Tibial artery (tissue), 4 donors: ENCODE measurements at regions not wholly inside any gene's neighbourhood (a gene's known extent, or its start where the extent isn't known, plus 50 kb on each side); places are given as distances from the start of the nearest gene placed in this dataset.
"Not testable (repeated sequence)": the region's sequence is repeated elsewhere in the genome, so short reads cannot be mapped to it uniquely, and the experiment has no call there.

ENCODE experiments used
- DNase-seq, 2 donors: peaks; one replicate each; pipeline ENCODE4 v3.0.0-alpha.2; 2019
- H3K27ac ChIP-seq, 2 donors: fragments of 200-600 bp; sonication (generic) in 1 of 2; 1 replicate in 1 of 2; 2 replicates in 1 of 2; pipeline ENCODE4 v1.5.1; 2018 to 2019; ENCODE audit warnings: mild to moderate bottlenecking in 1 of 2
- H3K27me3 ChIP-seq, 2 donors: fragments of 200-600 bp; sonication (generic) in 1 of 2; one replicate each; pipeline versions ENCODE4 v1.5.1 to v1.6.0; 2016 to 2019
- H3K36me3 ChIP-seq, 3 donors: fragments of 200-600 bp; sonication (generic) in 2 of 3; one replicate each; pipeline ENCODE4 v1.5.1; 2016 to 2019; ENCODE audit warnings: mild to moderate bottlenecking in 2 of 3
- H3K4me1 ChIP-seq, 4 donors: fragments of 200-600 bp; sonication (generic) in 2 of 4; 1 replicate in 3 of 4; 2 replicates in 1 of 4; pipeline ENCODE4 v1.5.1; 2016 to 2019
- H3K4me3 ChIP-seq, 2 donors: fragments of 200-600 bp; sonication (generic) in 1 of 2; 1 replicate in 1 of 2; 2 replicates in 1 of 2; pipeline ENCODE4 v1.5.1; 2018 to 2019; ENCODE audit warnings: mild to moderate bottlenecking in 2 of 2
- H3K9me3 ChIP-seq, 3 donors: fragments of 200-600 bp; sonication (generic) in 1 of 3; one replicate each; pipeline ENCODE4 v1.5.1; 2016 to 2019
- CTCF ChIP-seq, 2 experiments: fragments of 200-600 bp in 1 of 2; fragments of 450-650 bp in 1 of 2; IDR thresholded peaks; one replicate each; pipeline ENCODE4 v1.5.1; 2017 to 2019; ENCODE audit warnings: antibody characterized with exemption in 2 of 2, mild to moderate bottlenecking in 1 of 2, moderate library complexity in 1 of 2
- intact Hi-C: fragments of 100-400 bp; cut with DNase I; formaldehyde crosslinking; loops from one replicate; pipeline ENCODE4 v1.15.0; 2023; ENCODE audit warnings: low total_unique reads

- intact Hi-C loops = no loop called here
- Histone ChIP-seq H3K27me3 (no peaks in the 10 kb centered on the region), H3K36me3 (no peaks in the 10 kb centered on the region), H3K9me3 (no peaks in the 10 kb centered on the region), H3K4me1 (no peaks in the 10 kb centered on the region), H3K27ac (no peak overlapping the region), H3K4me3 (no peak overlapping the region)
- TF ChIP-seq CTCF (IDR thresholded peaks at IDR 0.05) = no peak
- DNase-seq = no peak
These were observed 88.8 kb upstream of the PRDX6 start for GRCh38 chr1:173388352-173388751.

GRCh38 chr1:173392895-173393658 is 84.1 kb upstream of the PRDX6 start:
- Histone ChIP-seq H3K4me1 (no peaks in the 10 kb centered on the region), H3K9me3 (no peaks in the 10 kb centered on the region), H3K27ac (no peak overlapping the region), H3K27me3 (no peaks in the 10 kb centered on the region), H3K4me3 (no peak overlapping the region), H3K36me3 (no peaks in the 10 kb centered on the region)
- DNase-seq = no peak
- intact Hi-C loops = no loop called here
- no peak for TF ChIP-seq CTCF (IDR thresholded peaks at IDR 0.05)

GRCh38 chr1:173393659-173394000 is 83.5 kb upstream of the PRDX6 start:
- Histone ChIP-seq H3K4me1 (no peaks in the 10 kb centered on the region), H3K4me3 (no peak overlapping the region), H3K9me3 (no peaks in the 10 kb centered on the region), H3K36me3 (no peaks in the 10 kb centered on the region), H3K27me3 (no peaks in the 10 kb centered on the region), H3K27ac (no peak overlapping the region)
- TF ChIP-seq CTCF (IDR thresholded peaks at IDR 0.05) = no peak
- no peak for DNase-seq
- intact Hi-C loops = no loop called here

GRCh38 chr1:173394813-173395212 is 82.3 kb upstream of the PRDX6 start:
- H3K27me3 ChIP-seq, H3K27ac ChIP-seq, intact Hi-C loops, H3K4me3 ChIP-seq, H3K9me3 ChIP-seq, H3K4me1 ChIP-seq, H3K36me3 ChIP-seq, DNase-seq: not testable (repeated sequence)

GRCh38 chr1:173395762-173396161 is 81.4 kb upstream of the PRDX6 start:
- no peak for TF ChIP-seq CTCF (IDR thresholded peaks at IDR 0.05)
- no peaks in the 10 kb centered on the region for H3K4me1 ChIP-seq
- intact Hi-C loops = no loop called here
- no peaks in the 10 kb centered on the region for H3K9me3 ChIP-seq
- H3K36me3 ChIP-seq = no peaks in the 10 kb centered on the region
- H3K4me3 ChIP-seq = no peak overlapping the region
- no peak overlapping the region for H3K27ac ChIP-seq
- DNase-seq = no peak
- no peaks in the 10 kb centered on the region for H3K27me3 ChIP-seq

- H3K4me3 ChIP-seq = no peak overlapping the region
- H3K27ac ChIP-seq = no peak overlapping the region
- no peaks in the 10 kb centered on the region for H3K27me3 ChIP-seq
- no peak for DNase-seq
- H3K9me3 ChIP-seq = no peaks in the 10 kb centered on the region
- intact Hi-C loops = no loop called here
- no peak for TF ChIP-seq CTCF (IDR thresholded peaks at IDR 0.05)
- H3K36me3 ChIP-seq = no peaks in the 10 kb centered on the region
- H3K4me1 ChIP-seq = peaks cover 0 to 9% (median 2%) of the 10 kb centered on the region in 4 donors
These were observed 76.6 kb upstream of the PRDX6 start for GRCh38 chr1:173400387-173400995.
